GM10266 (cell line): ENCODE measurements at regions not wholly inside any gene's neighbourhood (a gene's known extent, or its start where the extent isn't known, plus 50 kb on each side); places are given as distances from the start of the nearest gene placed in this dataset.

ENCODE experiments used
- DNase-seq: peaks from one replicate; pipeline ENCODE4 v3.0.0; 2012; ENCODE audit errors: extremely low spot score
- CTCF ChIP-seq: IDR thresholded peaks from 2 replicates; pipeline ENCODE4 v1.5.1; 2012; ENCODE audit warnings: mild to moderate bottlenecking, low read depth; ENCODE audit not compliant: control insufficient read depth, insufficient read depth; ENCODE audit errors: missing control alignments

GRCh38 chr11:109795234-109795633 lies 298.0 kb upstream of the ZC3H12C start:
- DNase-seq: no peak
- TF ChIP-seq CTCF: no peak

- no peak for DNase-seq
- TF ChIP-seq CTCF: no peak
Observed at GRCh38 chr11:109796253-109796652, 296.9 kb upstream of the ZC3H12C start.

GRCh38 chr11:109798521-109798920 lies 294.7 kb upstream of the ZC3H12C start:
- TF ChIP-seq CTCF: no peak
- no peak for DNase-seq

- DNase-seq: no peak
- no peak for TF ChIP-seq CTCF
Observed at GRCh38 chr11:109799604-109800003, 293.6 kb upstream of the ZC3H12C start.

- no peak for DNase-seq
- TF ChIP-seq CTCF: no peak
Observed at GRCh38 chr11:109804911-109805310, 288.3 kb upstream of the ZC3H12C start.

- no peak for DNase-seq
Observed at GRCh38 chr11:109806205-109806604, 287.0 kb upstream of the ZC3H12C start.

GRCh38 chr11:109808569-109808968 lies 284.6 kb upstream of the ZC3H12C start:
- DNase-seq: no peak
- TF ChIP-seq CTCF: no peak

More at GRCh38 chr11:109806205-109806604, 287.0 kb upstream of the ZC3H12C start:
- no peak for TF ChIP-seq CTCF
